HEK293T (cell line): ENCODE measurements at regions not wholly inside any gene's neighbourhood (a gene's known extent, or its start where the extent isn't known, plus 50 kb on each side); places are given as distances from the start of the nearest gene placed in this dataset.

Experiments
- BHLHE40 ChIP-seq: fragments of 450-650 bp; IDR thresholded peaks from 2 replicates; pipeline ENCODE4 v1.6.1; 2016; ENCODE audit warnings: mild to moderate bottlenecking, moderate library complexity, borderline replicate concordance
- NFRKB ChIP-seq: fragments of 450-650 bp; IDR thresholded peaks from 2 replicates; pipeline ENCODE4 v1.6.1; 2016; ENCODE audit warnings: mild to moderate bottlenecking, moderate library complexity
- SP1 ChIP-seq: fragments of 450-650 bp; IDR thresholded peaks from 2 replicates; pipeline ENCODE4 v1.6.1; 2017

- no peak for TF ChIP-seq BHLHE40
- no peak for TF ChIP-seq SP1
- no peak for TF ChIP-seq NFRKB
Observed at GRCh38 chr2:80778704-80779103, 474.2 kb upstream of the LRRTM1 start.
